NCI-H146 treated with DMSO at 0.1 percent for 48 hours (cell line): ENCODE measurements at regions not wholly inside any gene's neighbourhood (a gene's known extent, or its start where the extent isn't known, plus 50 kb on each side); places are given as distances from the start of the nearest gene placed in this dataset.
"Not testable (repeated sequence)": the region's sequence is repeated elsewhere in the genome, so short reads cannot be mapped to it uniquely, and the experiment has no call there.

Source experiments
- DNase-seq: peaks from one replicate; lab custom pipeline; 2025; ENCODE audit not compliant: unreplicated experiment; lab: John Stamatoyannopoulos, UW

GRCh38 chr2:166831930-166832329, 56.4 kb upstream of the XIRP2 start:
- no peak for DNase-seq

- no peak for DNase-seq
Observed at GRCh38 chr2:166825914-166826313, 62.4 kb upstream of the XIRP2 start.

DNA sequence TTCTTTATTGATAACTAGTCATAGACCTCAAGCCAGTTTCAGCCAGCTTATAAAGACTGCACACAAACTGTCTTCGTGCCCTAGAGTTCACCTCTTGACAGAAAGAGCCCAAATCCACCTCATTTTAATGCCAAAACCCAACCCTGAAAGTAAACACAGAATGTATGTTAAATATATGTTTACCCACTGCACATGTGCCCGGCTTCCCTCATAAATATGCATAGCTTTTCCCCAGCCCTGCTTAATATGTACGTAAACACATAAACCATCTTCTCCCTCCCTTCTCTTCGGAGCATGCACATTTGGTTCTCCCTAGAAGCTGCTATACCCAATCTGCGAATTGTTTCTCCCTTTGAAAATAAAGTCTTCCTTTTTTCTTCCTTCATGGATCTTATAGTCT, 73.9 kb upstream of the XIRP2 start:
- DNase-seq: no peak

GRCh38 chr2:166812166-166812891, 76.0 kb upstream of the XIRP2 start:
- no peak for DNase-seq

DNA sequence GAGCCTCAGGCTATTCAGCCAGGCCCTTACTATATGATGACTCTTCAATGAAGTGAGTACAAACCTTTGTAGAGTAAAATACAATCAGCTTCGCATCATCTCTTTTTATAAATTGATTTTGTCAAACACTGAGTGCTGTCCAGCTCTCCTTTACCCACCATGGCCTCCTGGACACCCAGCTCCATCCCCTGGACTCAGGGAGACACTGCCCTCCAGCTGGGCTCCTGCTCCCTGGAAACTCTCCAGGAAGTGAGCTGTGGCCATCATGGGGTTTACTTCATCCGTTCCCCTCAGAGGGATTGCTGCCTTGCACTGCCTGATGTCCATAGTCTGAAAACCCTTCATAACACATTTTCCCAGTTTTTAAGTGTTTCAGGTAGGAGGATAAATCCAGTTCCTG, 82.5 kb upstream of the XIRP2 start:
- DNase-seq: no peak

GRCh38 chr2:166803373-166804000, 84.8 kb upstream of the XIRP2 start:
- no peak for DNase-seq

DNA sequence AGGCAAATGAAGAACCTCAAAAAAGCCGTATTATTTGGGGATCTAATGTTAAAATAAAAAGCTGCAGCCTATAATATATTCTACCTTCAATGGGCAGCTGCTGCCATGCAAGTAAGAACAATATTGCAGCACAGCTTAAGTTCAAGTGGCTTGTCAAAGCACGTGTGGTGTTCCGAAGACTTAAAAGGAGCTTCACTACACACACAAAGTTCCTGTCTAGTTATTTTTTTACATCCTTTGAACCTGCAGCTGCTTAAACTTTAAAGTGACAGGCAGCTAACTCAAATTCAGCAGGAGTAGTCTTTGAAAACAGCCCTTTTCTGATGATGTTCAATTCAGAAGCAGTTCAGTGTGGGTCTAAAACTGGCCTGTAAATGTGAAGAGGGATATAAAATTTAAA, 85.8 kb upstream of the XIRP2 start:
- DNase-seq: no peak

GRCh38 chr2:166792808-166793207, 95.5 kb upstream of the XIRP2 start:
- DNase-seq: no peak

DNA sequence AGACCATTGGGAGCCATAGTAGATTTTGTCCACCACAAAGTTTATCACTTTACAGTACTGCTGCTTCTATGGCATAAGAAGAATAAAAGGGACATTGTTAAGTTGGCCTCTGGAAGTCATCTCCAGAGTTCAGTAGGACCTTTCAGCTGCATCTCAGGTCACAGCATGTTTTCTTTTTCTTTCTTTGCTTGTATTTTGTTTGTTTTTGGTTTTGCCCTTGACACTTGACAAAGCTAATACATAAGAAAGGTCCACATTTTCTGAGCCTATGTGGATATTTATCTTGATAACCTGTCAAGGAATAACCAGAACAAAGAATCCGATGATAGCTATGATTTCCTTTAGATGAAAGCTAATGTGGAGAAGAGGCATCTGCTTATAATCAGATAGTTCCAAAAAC, 101.6 kb upstream of the XIRP2 start:
- no peak for DNase-seq

GRCh38 chr2:166784296-166784946, 103.9 kb upstream of the XIRP2 start:
- peak; percentile 17 for DNase-seq

DNA sequence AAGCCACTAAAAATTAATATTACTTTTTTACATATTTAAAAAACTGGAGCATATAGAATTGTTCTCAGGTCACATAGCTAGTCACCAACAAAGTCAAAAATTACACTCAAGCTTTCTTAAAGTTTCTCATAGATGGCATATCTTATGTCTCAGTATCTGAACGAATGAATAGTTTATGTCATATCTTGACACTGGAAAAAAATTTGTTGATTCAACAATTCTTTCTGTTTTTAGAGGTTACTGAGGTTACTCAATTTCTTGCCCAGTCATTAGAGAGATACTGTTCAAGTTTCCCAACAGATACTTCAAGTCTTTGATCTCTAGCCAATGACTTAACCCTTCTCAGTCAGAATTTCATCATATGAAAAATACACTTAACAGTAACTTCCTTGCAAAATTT, 113.1 kb upstream of the XIRP2 start:
- no peak for DNase-seq

DNA sequence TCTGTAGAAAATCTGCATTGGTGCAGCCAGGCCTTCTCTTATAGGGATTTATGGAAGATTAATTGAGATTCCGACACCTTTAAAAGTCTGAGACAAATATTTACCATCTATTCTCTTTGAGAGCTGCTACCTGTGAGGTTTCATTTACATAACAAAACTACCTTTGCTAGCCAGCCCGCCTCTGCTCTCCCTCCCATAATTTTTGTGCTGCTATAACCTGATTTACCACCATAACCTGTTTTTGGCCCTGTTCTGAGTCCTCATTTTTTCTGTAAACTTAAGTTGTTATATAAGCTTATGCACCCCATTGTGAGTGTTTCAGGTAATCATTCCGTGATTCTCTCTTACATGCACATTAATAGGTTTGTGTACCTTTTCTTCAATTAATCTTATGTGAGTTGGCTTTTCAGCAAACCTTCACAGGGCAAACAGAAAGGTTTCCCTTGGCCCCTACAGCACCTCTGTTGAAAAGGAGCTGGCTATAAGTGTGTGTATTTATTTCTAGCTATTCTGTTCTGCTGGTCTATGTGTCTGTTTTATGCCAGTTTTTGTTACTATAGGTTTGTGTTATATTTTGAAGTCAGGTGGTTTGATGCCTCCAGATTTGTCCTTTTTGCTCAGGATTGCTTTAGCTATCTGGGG, 114.9 kb upstream of the XIRP2 start:
- no peak for DNase-seq

DNA sequence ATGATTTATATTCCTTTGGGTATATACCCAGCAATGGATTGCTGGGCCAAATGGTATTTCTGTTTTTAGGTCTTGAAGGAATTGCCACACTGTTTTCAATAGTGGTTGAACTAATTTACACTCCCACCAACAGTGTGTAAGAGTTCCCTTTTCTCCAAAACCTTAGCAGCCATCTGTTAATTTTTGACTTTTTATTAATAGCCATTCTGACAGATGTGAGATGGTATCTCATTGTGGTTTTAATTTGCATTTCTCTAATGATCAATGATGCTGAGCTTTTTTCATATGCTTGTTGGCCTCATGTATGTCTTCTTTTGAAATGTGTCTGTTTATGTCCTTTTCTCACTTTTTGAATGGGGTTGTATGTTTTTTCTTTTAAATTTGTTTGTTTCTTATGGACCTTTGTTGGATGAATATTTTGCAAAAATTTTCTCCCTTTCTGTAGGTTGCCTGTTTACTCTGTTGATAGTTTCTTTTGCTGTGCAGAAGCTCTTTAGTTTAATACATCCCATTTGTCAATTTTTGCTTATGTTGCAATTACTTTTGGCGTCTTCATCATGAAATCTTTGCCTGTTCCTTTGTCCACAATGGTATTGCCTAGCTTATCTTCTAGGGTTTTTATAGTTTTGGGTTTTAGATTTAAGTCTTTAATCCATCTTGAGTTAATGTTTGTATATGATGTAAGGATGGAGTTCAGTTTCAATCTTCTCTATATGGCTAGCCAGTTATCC, 119.7 kb upstream of the XIRP2 start:
- no peak for DNase-seq

GRCh38 chr2:166766769-166767322, 121.4 kb upstream of the XIRP2 start:
- DNase-seq: not testable (repeated sequence)

GRCh38 chr2:166766220-166766619, 122.1 kb upstream of the XIRP2 start:
- DNase-seq: no peak

- no peak for DNase-seq
Observed at GRCh38 chr2:166765141-166765540, 123.1 kb upstream of the XIRP2 start.

- DNase-seq: no peak
Observed at GRCh38 chr2:166764702-166765101, 123.6 kb upstream of the XIRP2 start.

DNA sequence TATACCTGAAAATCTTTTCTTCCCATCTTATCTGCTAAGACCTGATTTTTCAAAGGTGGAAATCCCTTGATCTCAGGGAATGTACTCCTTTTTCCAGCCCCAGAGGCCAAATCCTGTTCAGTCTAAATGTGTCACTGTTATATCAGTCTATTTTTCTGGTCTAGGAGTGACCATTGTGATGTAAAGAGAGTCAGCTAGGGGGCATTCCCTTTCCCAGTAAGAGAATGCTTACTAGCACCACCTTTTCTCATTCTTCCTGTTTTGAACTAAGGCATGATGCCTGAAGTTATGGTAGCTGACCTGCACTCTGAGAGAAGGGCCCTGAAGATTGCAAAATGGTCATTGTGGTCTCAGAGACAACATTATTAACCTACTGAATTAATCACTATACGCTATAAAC, 124.1 kb upstream of the XIRP2 start:
- DNase-seq: no peak

- DNase-seq: no peak
Observed at GRCh38 chr2:166762746-166763145, 125.5 kb upstream of the XIRP2 start.

GRCh38 chr2:166758956-166759355, 129.3 kb upstream of the XIRP2 start:
- DNase-seq: no peak

DNA sequence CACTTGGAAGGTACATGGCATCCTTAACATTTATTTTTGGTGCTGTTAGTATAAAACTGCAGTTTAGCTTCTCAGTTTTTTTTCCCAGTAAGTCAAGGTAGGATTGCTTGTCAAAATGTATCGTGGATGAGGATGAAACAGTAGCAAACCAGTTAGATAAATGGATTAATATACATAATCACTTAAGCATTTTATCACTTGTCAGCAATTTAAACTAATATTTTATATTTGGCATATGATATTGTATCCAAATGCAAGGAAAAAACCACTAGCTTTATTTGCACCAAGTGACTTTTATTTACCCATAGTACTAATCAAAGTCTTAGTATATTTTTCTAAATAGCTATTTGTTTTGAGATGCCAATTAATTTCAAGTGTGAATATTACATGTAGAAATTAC, 137.7 kb upstream of the XIRP2 start:
- no peak for DNase-seq
